C4-2B (cell line): ENCODE measurements at regions not wholly inside any gene's neighbourhood (a gene's known extent, or its start where the extent isn't known, plus 50 kb on each side); places are given as distances from the start of the nearest gene placed in this dataset.

ENCODE experiments used
- ZFX ChIP-seq: fragments of 450-650 bp; IDR thresholded peaks from 2 replicates; pipeline ENCODE4 v1.6.1; 2017
- TF ChIP-seq, protein P1 (sequence below): fragments of 450-650 bp; conservative IDR thresholded peaks from 2 replicates; pipeline ENCODE4 v1.5.1; 2017; ENCODE audit warnings: mild to moderate bottlenecking

DNA sequence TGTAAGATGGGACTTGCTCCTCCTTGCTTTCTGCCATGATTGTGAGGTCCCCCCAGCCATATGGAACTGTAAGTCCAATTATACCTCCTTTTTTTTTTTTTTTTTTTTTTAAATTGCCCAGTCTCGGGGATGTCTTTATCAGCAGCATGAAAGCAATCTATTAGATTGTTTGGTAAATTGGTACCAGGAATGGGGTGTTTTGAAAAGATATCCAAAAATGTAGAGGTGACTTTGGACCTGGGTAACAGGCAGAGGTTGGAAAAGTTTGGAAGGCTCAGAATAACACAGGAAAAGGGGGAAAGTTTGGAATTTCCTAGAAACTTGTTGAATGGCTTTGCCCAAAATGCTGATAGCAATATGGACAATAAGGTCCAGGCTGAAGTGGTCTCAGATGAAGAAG, 545.8 kb upstream of the ALCAM start:
- TF ChIP-seq, protein P1, sequence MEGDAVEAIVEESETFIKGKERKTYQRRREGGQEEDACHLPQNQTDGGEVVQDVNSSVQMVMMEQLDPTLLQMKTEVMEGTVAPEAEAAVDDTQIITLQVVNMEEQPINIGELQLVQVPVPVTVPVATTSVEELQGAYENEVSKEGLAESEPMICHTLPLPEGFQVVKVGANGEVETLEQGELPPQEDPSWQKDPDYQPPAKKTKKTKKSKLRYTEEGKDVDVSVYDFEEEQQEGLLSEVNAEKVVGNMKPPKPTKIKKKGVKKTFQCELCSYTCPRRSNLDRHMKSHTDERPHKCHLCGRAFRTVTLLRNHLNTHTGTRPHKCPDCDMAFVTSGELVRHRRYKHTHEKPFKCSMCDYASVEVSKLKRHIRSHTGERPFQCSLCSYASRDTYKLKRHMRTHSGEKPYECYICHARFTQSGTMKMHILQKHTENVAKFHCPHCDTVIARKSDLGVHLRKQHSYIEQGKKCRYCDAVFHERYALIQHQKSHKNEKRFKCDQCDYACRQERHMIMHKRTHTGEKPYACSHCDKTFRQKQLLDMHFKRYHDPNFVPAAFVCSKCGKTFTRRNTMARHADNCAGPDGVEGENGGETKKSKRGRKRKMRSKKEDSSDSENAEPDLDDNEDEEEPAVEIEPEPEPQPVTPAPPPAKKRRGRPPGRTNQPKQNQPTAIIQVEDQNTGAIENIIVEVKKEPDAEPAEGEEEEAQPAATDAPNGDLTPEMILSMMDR: no peak
- TF ChIP-seq ZFX: no peak
